PC-9 (cell line): ENCODE measurements at regions not wholly inside any gene's neighbourhood (a gene's known extent, or its start where the extent isn't known, plus 50 kb on each side); places are given as distances from the start of the nearest gene placed in this dataset.

ENCODE experiments used
- BruUV-seq: library from RNA; stranded (reverse); fragments of 400-500 nt; replicated peaks from 2 replicates; lab custom pipeline; 2021; lab: Mats Ljungman, UMichigan
- CTCF ChIA-PET: fragments of 300-600 bp; sonication (Branson Sonifier 250); formaldehyde crosslinking; loops from one replicate; lab custom pipeline; 2022; ENCODE audit warnings: antibody characterized with exemption; lab: Charles Lee
- POLR2A ChIA-PET: fragments of 300-600 bp; sonication (Branson Sonifier 250); formaldehyde crosslinking; loops from one replicate; lab custom pipeline; 2022; ENCODE audit warnings: antibody characterized with exemption; ENCODE audit not compliant: unreplicated experiment; lab: Charles Lee
- DNase-seq, 2 experiments: peaks; one replicate each; pipeline versions ENCODE4 v3.0.0 to v3.0.0-alpha.2; 2015 to 2022; ENCODE audit warnings: mixed read lengths in 1 of 2
- H2AFZ ChIP-seq: fragments of 200-600 bp; sonication (generic); 2 replicates; pipeline ENCODE4 v1.8.1; 2017; ENCODE audit warnings: antibody characterized with exemption
- H3F3A ChIP-seq: fragments of 200-600 bp; sonication (generic); 2 replicates; pipeline ENCODE4 v1.8.1; 2017; ENCODE audit warnings: antibody characterized with exemption, mild to moderate bottlenecking, low read depth; ENCODE audit not compliant: insufficient read depth
- H3K27ac ChIP-seq: fragments of 200-600 bp; sonication (generic); 2 replicates; pipeline ENCODE4 v1.6.1; 2016; ENCODE audit warnings: mixed run types
- H3K27me3 ChIP-seq: fragments of 200-600 bp; sonication (generic); 2 replicates; pipeline ENCODE4 v1.6.1; 2016; ENCODE audit warnings: low read depth, mixed run types; ENCODE audit not compliant: insufficient read depth
- H3K36me3 ChIP-seq: fragments of 200-600 bp; sonication (generic); 2 replicates; pipeline ENCODE4 v1.6.1; 2016; ENCODE audit warnings: low read depth, mixed run types
- H3K4me1 ChIP-seq: fragments of 200-600 bp; sonication (generic); replicated peaks from 2 replicates; pipeline ENCODE4 v1.6.1; 2016; ENCODE audit warnings: mixed run types; ENCODE audit not compliant: insufficient read depth
- H3K4me2 ChIP-seq: fragments of 200-600 bp; sonication (generic); 2 replicates; pipeline ENCODE4 v1.6.1; 2017; ENCODE audit warnings: mixed run types
- H3K4me3 ChIP-seq: fragments of 200-600 bp; sonication (generic); 2 replicates; pipeline ENCODE4 v1.6.1; 2016; ENCODE audit warnings: mixed run types
- H3K79me2 ChIP-seq: fragments of 200-600 bp; sonication (generic); 2 replicates; pipeline ENCODE4 v1.6.1; 2017; ENCODE audit warnings: low read depth, mixed run types
- H3K9me2 ChIP-seq: fragments of 200-600 bp; sonication (generic); 2 replicates; pipeline ENCODE4 v1.8.1; 2017; ENCODE audit warnings: mild to moderate bottlenecking; ENCODE audit not compliant: insufficient read depth
- H3K9me3 ChIP-seq: fragments of 200-600 bp; sonication (generic); 2 replicates; pipeline ENCODE4 v1.8.1; 2016; ENCODE audit warnings: low read depth; ENCODE audit not compliant: insufficient read depth
- H4K20me1 ChIP-seq: fragments of 200-600 bp; sonication (generic); 2 replicates; pipeline ENCODE4 v1.8.1; 2017; ENCODE audit not compliant: insufficient read depth
- EZH2 ChIP-seq: fragments of 200-600 bp; sonication (generic); IDR thresholded peaks from 2 replicates; pipeline ENCODE4 v1.8.0; 2017; ENCODE audit warnings: antibody characterized with exemption, low read depth
- intact Hi-C: fragments of 100-400 bp; cut with micrococcal nuclease; formaldehyde crosslinking; loops from one replicate; pipeline ENCODE4 v1.10.0; 2022; ENCODE audit not compliant: unreplicated experiment
- TF ChIP-seq, protein P1 (sequence below): fragments of 200-600 bp; sonication (generic); conservative IDR thresholded peaks from 2 replicates; pipeline ENCODE4 v1.6.1; 2017; ENCODE audit warnings: mixed run types, antibody characterized with exemption, mild to moderate bottlenecking, moderate library complexity

DNA sequence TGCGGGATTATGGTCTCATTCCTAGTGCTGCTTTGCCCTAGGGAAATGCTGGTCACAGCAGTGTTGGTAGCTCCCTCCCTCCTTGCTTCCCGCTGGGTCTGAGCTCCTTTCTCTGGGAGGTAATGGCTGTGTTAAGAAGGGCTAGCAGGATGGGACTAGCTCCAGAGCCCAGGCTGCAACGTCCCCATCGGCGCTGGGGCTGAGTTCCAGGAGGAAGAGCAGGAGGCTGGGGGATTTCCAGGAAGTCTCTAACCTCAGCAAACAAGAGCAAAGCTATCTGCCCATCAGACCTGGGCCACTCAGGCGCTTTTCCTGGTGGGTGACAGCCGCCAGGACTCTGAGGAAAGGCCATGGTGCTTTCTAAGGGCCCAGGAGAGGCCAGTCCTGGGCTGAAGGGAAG is 174.2 kb downstream of the DLL1 start:
- Histone ChIP-seq H4K20me1 (no peaks in the 10 kb centered on the region), H3K27me3 (peaks cover 65% of the 10 kb centered on the region), H2AFZ (no peak overlapping the region), H3K4me2 (no peak overlapping the region), H3F3A (no peaks in the 10 kb centered on the region), H3K9me3 (peaks cover 4% of the 10 kb centered on the region; the same call in 1 of the 2 replicates), H3K9me2 (no peaks in the 10 kb centered on the region), H3K36me3 (no peaks in the 10 kb centered on the region), H3K4me1 (no peaks in the 10 kb centered on the region), H3K27ac (no peak overlapping the region), H3K79me2 (no peaks in the 10 kb centered on the region), H3K4me3 (no peak overlapping the region)
- intact Hi-C loops: no loop called here
- DNase-seq: no peak
- ChIA-PET CTCF (no interaction called here), POLR2A (no interaction called here)
- TF ChIP-seq EZH2: no peak
- TF ChIP-seq, protein P1, sequence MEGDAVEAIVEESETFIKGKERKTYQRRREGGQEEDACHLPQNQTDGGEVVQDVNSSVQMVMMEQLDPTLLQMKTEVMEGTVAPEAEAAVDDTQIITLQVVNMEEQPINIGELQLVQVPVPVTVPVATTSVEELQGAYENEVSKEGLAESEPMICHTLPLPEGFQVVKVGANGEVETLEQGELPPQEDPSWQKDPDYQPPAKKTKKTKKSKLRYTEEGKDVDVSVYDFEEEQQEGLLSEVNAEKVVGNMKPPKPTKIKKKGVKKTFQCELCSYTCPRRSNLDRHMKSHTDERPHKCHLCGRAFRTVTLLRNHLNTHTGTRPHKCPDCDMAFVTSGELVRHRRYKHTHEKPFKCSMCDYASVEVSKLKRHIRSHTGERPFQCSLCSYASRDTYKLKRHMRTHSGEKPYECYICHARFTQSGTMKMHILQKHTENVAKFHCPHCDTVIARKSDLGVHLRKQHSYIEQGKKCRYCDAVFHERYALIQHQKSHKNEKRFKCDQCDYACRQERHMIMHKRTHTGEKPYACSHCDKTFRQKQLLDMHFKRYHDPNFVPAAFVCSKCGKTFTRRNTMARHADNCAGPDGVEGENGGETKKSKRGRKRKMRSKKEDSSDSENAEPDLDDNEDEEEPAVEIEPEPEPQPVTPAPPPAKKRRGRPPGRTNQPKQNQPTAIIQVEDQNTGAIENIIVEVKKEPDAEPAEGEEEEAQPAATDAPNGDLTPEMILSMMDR: no peak
- no TSS peak for BruUV-seq

- no peaks in the 10 kb centered on the region for H3K4me1 ChIP-seq
- ChIA-PET POLR2A (no interaction called here), CTCF (no interaction called here)
- BruUV-seq: no TSS peak
- H3K9me2 ChIP-seq: no peaks in the 10 kb centered on the region
- DNase-seq: no peak
- no peak overlapping the region for H2AFZ ChIP-seq
- no peaks in the 10 kb centered on the region for H3K36me3 ChIP-seq
- H3F3A ChIP-seq: no peaks in the 10 kb centered on the region
- no peak overlapping the region for H3K4me2 ChIP-seq
- peaks cover 4% of the 10 kb centered on the region; the same call in 1 of the 2 replicates for H3K9me3 ChIP-seq
- intact Hi-C loops: no loop called here
- H4K20me1 ChIP-seq: no peaks in the 10 kb centered on the region
- peaks cover 76% of the 10 kb centered on the region for H3K27me3 ChIP-seq
- H3K27ac ChIP-seq: no peak overlapping the region
- no peaks in the 10 kb centered on the region for H3K79me2 ChIP-seq
- no peak for TF ChIP-seq EZH2
- TF ChIP-seq, protein P1: no peak
- no peak overlapping the region for H3K4me3 ChIP-seq
These were observed 175.7 kb downstream of the DLL1 start for GRCh38 chr6:170114956-170115855.

GRCh38 chr6:170114187-170114945 is 176.5 kb downstream of the DLL1 start:
- no peak overlapping the region for H3K27ac ChIP-seq
- DNase-seq: no peak
- H3K9me2 ChIP-seq: no peaks in the 10 kb centered on the region
- no peaks in the 10 kb centered on the region for H3K9me3 ChIP-seq
- no peak overlapping the region for H3K4me3 ChIP-seq
- no peaks in the 10 kb centered on the region for H3K4me1 ChIP-seq
- no peaks in the 10 kb centered on the region for H4K20me1 ChIP-seq
- no peak overlapping the region for H2AFZ ChIP-seq
- H3K79me2 ChIP-seq: no peaks in the 10 kb centered on the region
- no peaks in the 10 kb centered on the region for H3K36me3 ChIP-seq
- ChIA-PET POLR2A (no interaction called here), CTCF (no interaction called here)
- intact Hi-C loops: no loop called here
- BruUV-seq: no TSS peak
- TF ChIP-seq EZH2: no peak
- TF ChIP-seq, protein P1: no peak
- H3K27me3 ChIP-seq: peaks cover 82% of the 10 kb centered on the region
- no peak overlapping the region for H3K4me2 ChIP-seq
- no peaks in the 10 kb centered on the region for H3F3A ChIP-seq
